IMR-90 (cell line): ENCODE measurements at regions not wholly inside any gene's neighbourhood (a gene's known extent, or its start where the extent isn't known, plus 50 kb on each side); places are given as distances from the start of the nearest gene placed in this dataset.

Source experiments
- ATAC-seq: fragments of 200-7000 bp; cut with Tn5 transposase; 2 replicates; pipeline ENCODE4 v1.9.1; 2020; ENCODE audit warnings: low read depth, mild to moderate bottlenecking, moderate library complexity
- BruUV-seq: library from RNA; stranded (reverse); fragments of 400-500 nt; replicated peaks from 2 replicates; lab custom pipeline; 2021; lab: Mats Ljungman, UMichigan
- CTCF ChIA-PET: fragments of 300-600 bp; formaldehyde crosslinking; extraction: SDS; loops from one replicate; lab custom pipeline; 2021; ENCODE audit warnings: antibody characterized with exemption; lab: Yijun Ruan, JAX
- POLR2A ChIA-PET: fragments of 300-600 bp; sonication (Branson Sonifier 250); formaldehyde crosslinking; loops from one replicate; lab custom pipeline; 2022; ENCODE audit warnings: antibody characterized with exemption; ENCODE audit not compliant: unreplicated experiment; lab: Charles Lee
- DNase-seq: peaks from one replicate; pipeline ENCODE4 v3.0.0; 2013
- H2AFZ ChIP-seq: replicated peaks from 2 replicates; pipeline ENCODE3; 2013; ENCODE audit warnings: low read length, mild to moderate bottlenecking; ENCODE audit not compliant: poor library complexity
- H2AK5ac ChIP-seq: 2 replicates; pipeline ENCODE4 v1.6.1; 2013; ENCODE audit warnings: low read depth, low read length, inconsistent platforms
- H2AK9ac ChIP-seq: replicated peaks from 2 replicates; pipeline ENCODE3; 2013; ENCODE audit warnings: mild to moderate bottlenecking, low read depth, low read length, moderate library complexity; ENCODE audit not compliant: poor library complexity
- H2BK120ac ChIP-seq: 2 replicates; pipeline ENCODE4 v1.6.1; 2013; ENCODE audit warnings: low read depth, low read length, inconsistent platforms
- H2BK15ac ChIP-seq: 3 replicates; pipeline ENCODE4 v1.6.1; 2013; ENCODE audit warnings: low read depth, low read length, inconsistent platforms
- H2BK20ac ChIP-seq: 2 replicates; pipeline ENCODE4 v1.6.1; 2013; ENCODE audit warnings: low read depth, mild to moderate bottlenecking, inconsistent platforms, low read length, moderate library complexity
- H2BK5ac ChIP-seq: 2 replicates; pipeline ENCODE4 v1.6.1; 2013; ENCODE audit warnings: mild to moderate bottlenecking, low read depth, low read length, inconsistent platforms; ENCODE audit not compliant: poor library complexity, severe bottlenecking
- H3K14ac ChIP-seq: replicated peaks from 2 replicates; pipeline ENCODE4 v1.6.1; 2013; ENCODE audit warnings: low read depth, low read length, inconsistent platforms
- H3K18ac ChIP-seq: 2 replicates; pipeline ENCODE4 v1.6.1; 2013; ENCODE audit warnings: low read depth, low read length, control low read depth
- H3K23ac ChIP-seq: 2 replicates; pipeline ENCODE4 v1.6.1; 2013; ENCODE audit warnings: low read depth, low read length, inconsistent platforms
- H3K27ac ChIP-seq: 2 replicates; pipeline ENCODE4 v1.5.1; 2013; ENCODE audit warnings: mild to moderate bottlenecking, control low read depth, low read length; ENCODE audit not compliant: insufficient read depth
- H3K27me3 ChIP-seq: 2 replicates; pipeline ENCODE4 v1.6.1; 2013; ENCODE audit warnings: low read length; ENCODE audit not compliant: control insufficient read depth, insufficient read depth
- H3K36me3 ChIP-seq: 2 replicates; pipeline ENCODE4 v1.6.1; 2013; ENCODE audit warnings: low read length, mixed read lengths; ENCODE audit not compliant: control insufficient read depth, insufficient read depth
- H3K4ac ChIP-seq: 2 replicates; pipeline ENCODE4 v1.6.1; 2013; ENCODE audit warnings: low read depth, low read length, inconsistent platforms
- H3K4me1 ChIP-seq: 2 replicates; pipeline ENCODE4 v1.6.1; 2013; ENCODE audit warnings: low read length, mixed read lengths; ENCODE audit not compliant: control insufficient read depth, insufficient read depth
- H3K4me2 ChIP-seq: 2 replicates; pipeline ENCODE4 v1.6.1; 2013; ENCODE audit warnings: low read depth, mild to moderate bottlenecking, control low read depth, low read length, moderate library complexity
- H3K4me3 ChIP-seq: 2 replicates; pipeline ENCODE4 v1.5.1; 2013; ENCODE audit warnings: low read depth, mild to moderate bottlenecking, control low read depth, low read length, moderate library complexity; ENCODE audit not compliant: insufficient read depth
- H3K56ac ChIP-seq: 2 replicates; pipeline ENCODE4 v1.6.1; 2013; ENCODE audit warnings: low read length, inconsistent platforms; ENCODE audit not compliant: insufficient read depth; ENCODE audit errors: extremely low read depth
- H3K79me1 ChIP-seq, 2 experiments: 2 replicates each; pipeline ENCODE4 v1.6.1; 2013; ENCODE audit warnings: low read length in 2 of 2, inconsistent platforms in 1 of 2, low read depth in 1 of 2
- H3K9ac ChIP-seq: 2 replicates; pipeline ENCODE4 v1.6.1; 2013; ENCODE audit warnings: low read depth, low read length, control low read depth
- H3K9me1 ChIP-seq: 2 replicates; pipeline ENCODE4 v1.6.1; 2013; ENCODE audit warnings: low read length, inconsistent platforms; ENCODE audit not compliant: insufficient read depth
- H3K9me3 ChIP-seq: 2 replicates; pipeline ENCODE4 v1.6.1; 2013; ENCODE audit warnings: low read length; ENCODE audit not compliant: control insufficient read depth, insufficient read depth
- H4K20me1 ChIP-seq: 2 replicates; pipeline ENCODE4 v1.6.1; 2013; ENCODE audit warnings: low read length, inconsistent platforms; ENCODE audit not compliant: insufficient read depth
- H4K5ac ChIP-seq: 2 replicates; pipeline ENCODE4 v1.6.1; 2013; ENCODE audit warnings: mild to moderate bottlenecking, low read depth, low read length, control low read depth
- H4K8ac ChIP-seq, 2 experiments: 2 replicates each; pipeline ENCODE4 v1.6.1; 2013; ENCODE audit warnings: low read depth in 2 of 2, low read length in 2 of 2, control low read depth in 1 of 2, inconsistent platforms in 1 of 2
- H4K91ac ChIP-seq: 2 replicates; pipeline ENCODE4 v1.6.1; 2013; ENCODE audit warnings: low read depth, low read length, inconsistent platforms; ENCODE audit not compliant: insufficient read depth
- BHLHE40 ChIP-seq: fragments of 150-350 bp; IDR thresholded peaks from 2 replicates; pipeline ENCODE4 v1.6.1; 2016; ENCODE audit warnings: mild to moderate bottlenecking, low read depth, low read length
- CEBPB ChIP-seq: IDR thresholded peaks from 2 replicates; pipeline ENCODE4 v1.6.1; 2012; ENCODE audit warnings: low read depth, low read length, improper control_type of control experiment
- CHD1 ChIP-seq: IDR thresholded peaks from 2 replicates; pipeline ENCODE4 v1.6.1; 2012; ENCODE audit warnings: low read depth, low read length, improper control_type of control experiment
- FOS ChIP-seq: fragments of 150-350 bp; IDR thresholded peaks from 2 replicates; pipeline ENCODE4 v1.6.1; 2016; ENCODE audit warnings: low read depth, low read length
- MAFK ChIP-seq: IDR thresholded peaks from 2 replicates; pipeline ENCODE4 v1.6.1; 2012; ENCODE audit warnings: low read depth, low read length, improper control_type of control experiment
- MAZ ChIP-seq: IDR thresholded peaks from 2 replicates; pipeline ENCODE4 v1.6.1; 2012; ENCODE audit warnings: low read depth, mild to moderate bottlenecking, low read length, improper control_type of control experiment, moderate library complexity, borderline replicate concordance
- MXI1 ChIP-seq: IDR thresholded peaks from 2 replicates; pipeline ENCODE4 v1.6.1; 2012; ENCODE audit warnings: low read depth, mild to moderate bottlenecking, low read length, moderate library complexity, borderline replicate concordance
- NFE2L2 ChIP-seq: fragments of 150-350 bp; IDR thresholded peaks from 2 replicates; pipeline ENCODE4 v1.6.1; 2016; ENCODE audit warnings: low read depth, mild to moderate bottlenecking, low read length
- POLR2A ChIP-seq: IDR thresholded peaks from 2 replicates; pipeline ENCODE4 v1.6.1; 2012; ENCODE audit warnings: mild to moderate bottlenecking, low read depth, low read length
- RAD21 ChIP-seq: IDR thresholded peaks from 2 replicates; pipeline ENCODE4 v1.6.1; 2012; ENCODE audit warnings: low read length, improper control_type of control experiment
- RCOR1 ChIP-seq: IDR thresholded peaks from 2 replicates; pipeline ENCODE4 v1.6.1; 2012; ENCODE audit warnings: mild to moderate bottlenecking, low read length, improper control_type of control experiment; ENCODE audit not compliant: insufficient replicate concordance
- RFX5 ChIP-seq: IDR thresholded peaks from 2 replicates; pipeline ENCODE4 v1.8.0; 2012; ENCODE audit warnings: low read depth, mild to moderate bottlenecking, low read length, moderate library complexity
- SMC3 ChIP-seq: fragments of 150-350 bp; IDR thresholded peaks from 2 replicates; pipeline ENCODE4 v1.6.1; 2016; ENCODE audit warnings: low read depth, mild to moderate bottlenecking, antibody characterized with exemption, low read length, moderate library complexity
- WGBS, 2 experiments: methylation state at CpG; one replicate each; pipeline versions ENCODE4 v1.1.5 to v1.1.7; 2013; ENCODE audit warnings: missing lambda C conversion rate in 2 of 2; ENCODE audit not compliant: insufficient read length in 1 of 2; ENCODE audit errors: extremely low coverage in 2 of 2; 5-methylcytosine and 5-hydroxymethylcytosine counted together
- dilution Hi-C: fragments of 300-500 bp; cut with HindIII; formaldehyde crosslinking; loops from one replicate; pipeline ENCODE4 v1.14.3; 2018; ENCODE audit warnings: low sequenced_read_pairs; ENCODE audit not compliant: unreplicated experiment
- in situ Hi-C: fragments of 300-500 bp; cut with MboI; formaldehyde crosslinking; loops from 3 replicates; pipeline ENCODE4 v1.14.3; 2019; ENCODE audit warnings: low sequenced_read_pairs, inconsistent platforms, mixed read lengths
- intact Hi-C: fragments of 100-400 bp; cut with micrococcal nuclease; formaldehyde crosslinking; loops from 2 replicates; pipeline ENCODE4 v1.10.0; 2022
- TF ChIP-seq, protein P1 (sequence below): conservative IDR thresholded peaks from 2 replicates; pipeline ENCODE4 v1.5.1; 2012; ENCODE audit warnings: mild to moderate bottlenecking, low read depth, low read length, improper control_type of control experiment
- TF ChIP-seq, protein P2 (sequence below): fragments of 150-350 bp; IDR thresholded peaks from 2 replicates; pipeline ENCODE4 v1.6.1; 2017; ENCODE audit warnings: mild to moderate bottlenecking, antibody characterized with exemption, low read length, low read depth
- TF ChIP-seq, protein P3 (sequence below): fragments of 150-350 bp; IDR thresholded peaks from 2 replicates; pipeline ENCODE4 v1.6.1; 2016; ENCODE audit warnings: low read depth, mild to moderate bottlenecking, low read length, moderate library complexity, borderline replicate concordance

- H2BK20ac ChIP-seq = no peak overlapping the region
- H2BK15ac ChIP-seq = no peak overlapping the region
- no peak for DNase-seq
- H3K14ac ChIP-seq = no peak overlapping the region
- H3K36me3 ChIP-seq = no peaks in the 10 kb centered on the region
- H2AK5ac ChIP-seq = no peak overlapping the region
- no peak for ATAC-seq
- no peaks in the 10 kb centered on the region for H3K79me1 ChIP-seq
- H3K9me1 ChIP-seq = no peaks in the 10 kb centered on the region
- H4K8ac ChIP-seq = no peak overlapping the region
- no peaks in the 10 kb centered on the region for H3K9me3 ChIP-seq
- H4K5ac ChIP-seq = no peak overlapping the region
- dilution Hi-C loops = no loop called here
- no CpG with 5 or more reads among the region's 3 CpGs for WGBS, 2 experiments
- H3K27me3 ChIP-seq = no peaks in the 10 kb centered on the region
- no peak overlapping the region for H3K4me3 ChIP-seq
- H3K4me1 ChIP-seq = no peaks in the 10 kb centered on the region
- H3K4ac ChIP-seq = no peak overlapping the region
- CTCF ChIA-PET = no interaction called here
- no TSS peak for BruUV-seq
- no peak overlapping the region for H2AK9ac ChIP-seq
- intact Hi-C loops = no loop called here
- POLR2A ChIA-PET = no interaction called here
- H3K9ac ChIP-seq = no peak overlapping the region
- TF ChIP-seq, protein P1, sequence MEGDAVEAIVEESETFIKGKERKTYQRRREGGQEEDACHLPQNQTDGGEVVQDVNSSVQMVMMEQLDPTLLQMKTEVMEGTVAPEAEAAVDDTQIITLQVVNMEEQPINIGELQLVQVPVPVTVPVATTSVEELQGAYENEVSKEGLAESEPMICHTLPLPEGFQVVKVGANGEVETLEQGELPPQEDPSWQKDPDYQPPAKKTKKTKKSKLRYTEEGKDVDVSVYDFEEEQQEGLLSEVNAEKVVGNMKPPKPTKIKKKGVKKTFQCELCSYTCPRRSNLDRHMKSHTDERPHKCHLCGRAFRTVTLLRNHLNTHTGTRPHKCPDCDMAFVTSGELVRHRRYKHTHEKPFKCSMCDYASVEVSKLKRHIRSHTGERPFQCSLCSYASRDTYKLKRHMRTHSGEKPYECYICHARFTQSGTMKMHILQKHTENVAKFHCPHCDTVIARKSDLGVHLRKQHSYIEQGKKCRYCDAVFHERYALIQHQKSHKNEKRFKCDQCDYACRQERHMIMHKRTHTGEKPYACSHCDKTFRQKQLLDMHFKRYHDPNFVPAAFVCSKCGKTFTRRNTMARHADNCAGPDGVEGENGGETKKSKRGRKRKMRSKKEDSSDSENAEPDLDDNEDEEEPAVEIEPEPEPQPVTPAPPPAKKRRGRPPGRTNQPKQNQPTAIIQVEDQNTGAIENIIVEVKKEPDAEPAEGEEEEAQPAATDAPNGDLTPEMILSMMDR = no peak
- TF ChIP-seq CHD1 = no peak
- no peak for TF ChIP-seq MAZ
- TF ChIP-seq SMC3 = no peak
- no peak for TF ChIP-seq POLR2A
- no peak for TF ChIP-seq MAFK
- TF ChIP-seq BHLHE40 = no peak
- TF ChIP-seq RAD21 = no peak
- no peak for TF ChIP-seq NFE2L2
- TF ChIP-seq RCOR1 = no peak
- TF ChIP-seq MXI1 = no peak
- TF ChIP-seq, protein P2, sequence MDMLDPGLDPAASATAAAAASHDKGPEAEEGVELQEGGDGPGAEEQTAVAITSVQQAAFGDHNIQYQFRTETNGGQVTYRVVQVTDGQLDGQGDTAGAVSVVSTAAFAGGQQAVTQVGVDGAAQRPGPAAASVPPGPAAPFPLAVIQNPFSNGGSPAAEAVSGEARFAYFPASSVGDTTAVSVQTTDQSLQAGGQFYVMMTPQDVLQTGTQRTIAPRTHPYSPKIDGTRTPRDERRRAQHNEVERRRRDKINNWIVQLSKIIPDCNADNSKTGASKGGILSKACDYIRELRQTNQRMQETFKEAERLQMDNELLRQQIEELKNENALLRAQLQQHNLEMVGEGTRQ = no peak
- no peak for TF ChIP-seq RFX5
- no peak for TF ChIP-seq CEBPB
- TF ChIP-seq, protein P3, sequence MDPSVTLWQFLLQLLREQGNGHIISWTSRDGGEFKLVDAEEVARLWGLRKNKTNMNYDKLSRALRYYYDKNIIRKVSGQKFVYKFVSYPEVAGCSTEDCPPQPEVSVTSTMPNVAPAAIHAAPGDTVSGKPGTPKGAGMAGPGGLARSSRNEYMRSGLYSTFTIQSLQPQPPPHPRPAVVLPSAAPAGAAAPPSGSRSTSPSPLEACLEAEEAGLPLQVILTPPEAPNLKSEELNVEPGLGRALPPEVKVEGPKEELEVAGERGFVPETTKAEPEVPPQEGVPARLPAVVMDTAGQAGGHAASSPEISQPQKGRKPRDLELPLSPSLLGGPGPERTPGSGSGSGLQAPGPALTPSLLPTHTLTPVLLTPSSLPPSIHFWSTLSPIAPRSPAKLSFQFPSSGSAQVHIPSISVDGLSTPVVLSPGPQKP = no peak
- TF ChIP-seq FOS = no peak
- H3K27ac ChIP-seq = no peak overlapping the region
- in situ Hi-C loops = no loop called here
- no peak overlapping the region for H4K91ac ChIP-seq
- H2BK5ac ChIP-seq = no peak overlapping the region
- H3K23ac ChIP-seq = no peak overlapping the region
- no peaks in the 10 kb centered on the region for H4K20me1 ChIP-seq
- H3K18ac ChIP-seq = no peak overlapping the region
- no peak overlapping the region for H2AFZ ChIP-seq
- no peak overlapping the region for H2BK120ac ChIP-seq
- H3K4me2 ChIP-seq = no peak overlapping the region
- no peak overlapping the region for H3K56ac ChIP-seq
These were observed 487.1 kb upstream of the CBLB start for GRCh38 chr3:106355873-106356272.
